ENCODE measurements at regions not wholly inside any gene's neighbourhood (a gene's known extent, or its start where the extent isn't known, plus 50 kb on each side); places are given as distances from the start of the nearest gene placed in this dataset.
"Not testable (repeated sequence)": the region's sequence is repeated elsewhere in the genome, so short reads cannot be mapped to it uniquely, and the experiment has no call there.

DNA sequence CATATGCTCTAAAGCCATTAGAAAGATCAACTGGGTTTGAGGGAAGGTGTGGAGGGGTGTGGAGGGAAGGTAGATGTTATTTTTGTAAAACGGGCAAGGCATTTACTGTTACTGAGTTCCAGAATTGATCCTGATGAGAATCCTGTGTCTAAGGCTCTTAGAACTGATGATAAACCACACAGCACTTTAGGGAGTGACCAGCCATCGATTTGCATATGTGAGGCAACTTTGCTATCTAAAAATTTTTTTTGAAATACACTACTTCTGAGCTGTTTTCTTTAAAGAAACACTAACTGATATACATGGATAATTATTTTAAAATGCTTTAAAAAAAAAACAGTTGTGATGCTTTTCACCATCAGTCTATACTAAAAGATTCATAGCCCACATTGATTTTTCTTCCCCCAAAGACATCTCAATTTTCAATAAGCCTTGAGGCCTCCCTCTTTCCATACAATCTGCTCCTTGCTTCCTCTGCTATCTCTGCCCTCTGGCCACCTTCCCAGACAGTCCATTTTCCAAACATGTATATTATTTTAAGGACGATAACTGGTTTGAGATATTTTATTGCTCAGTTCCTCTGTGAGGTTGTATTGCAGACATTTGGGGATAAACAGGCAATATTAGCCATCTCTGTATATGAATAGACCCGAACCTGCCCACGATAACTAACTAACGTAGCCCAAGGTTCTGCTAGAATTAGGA, 265.9 kb downstream of the EFCAB11 start:
- 87% methylated on average over 6 of the region's 6 CpGs for WGBS
- TF ChIP-seq POLR2A (IDR thresholded peaks at IDR 0.05; ENCODE audit: low read depth) (no peak), POLR2AphosphoS5 (IDR thresholded peaks at IDR 0.05) (no peak), EP300 (IDR thresholded peaks at IDR 0.05) (no peak)
- TF ChIP-seq, protein P1, sequence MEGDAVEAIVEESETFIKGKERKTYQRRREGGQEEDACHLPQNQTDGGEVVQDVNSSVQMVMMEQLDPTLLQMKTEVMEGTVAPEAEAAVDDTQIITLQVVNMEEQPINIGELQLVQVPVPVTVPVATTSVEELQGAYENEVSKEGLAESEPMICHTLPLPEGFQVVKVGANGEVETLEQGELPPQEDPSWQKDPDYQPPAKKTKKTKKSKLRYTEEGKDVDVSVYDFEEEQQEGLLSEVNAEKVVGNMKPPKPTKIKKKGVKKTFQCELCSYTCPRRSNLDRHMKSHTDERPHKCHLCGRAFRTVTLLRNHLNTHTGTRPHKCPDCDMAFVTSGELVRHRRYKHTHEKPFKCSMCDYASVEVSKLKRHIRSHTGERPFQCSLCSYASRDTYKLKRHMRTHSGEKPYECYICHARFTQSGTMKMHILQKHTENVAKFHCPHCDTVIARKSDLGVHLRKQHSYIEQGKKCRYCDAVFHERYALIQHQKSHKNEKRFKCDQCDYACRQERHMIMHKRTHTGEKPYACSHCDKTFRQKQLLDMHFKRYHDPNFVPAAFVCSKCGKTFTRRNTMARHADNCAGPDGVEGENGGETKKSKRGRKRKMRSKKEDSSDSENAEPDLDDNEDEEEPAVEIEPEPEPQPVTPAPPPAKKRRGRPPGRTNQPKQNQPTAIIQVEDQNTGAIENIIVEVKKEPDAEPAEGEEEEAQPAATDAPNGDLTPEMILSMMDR (IDR thresholded peaks at IDR 0.05): no peak
- no peak for DNase-seq (ENCODE audit: extremely low spot score)
- no peaks in the 10 kb centered on the region for H3K36me3 ChIP-seq
- intact Hi-C loops (cut with DNase I): no loop called here
- H3K4me1 ChIP-seq: no peaks in the 10 kb centered on the region
- no peak overlapping the region for H3K4me3 ChIP-seq
- H3K27ac ChIP-seq (replicated peaks in 1 of 4): no peak overlapping the region
- no peaks in the 10 kb centered on the region for H3K27me3 ChIP-seq
- no peaks in the 10 kb centered on the region for H3K9me3 ChIP-seq

DNA sequence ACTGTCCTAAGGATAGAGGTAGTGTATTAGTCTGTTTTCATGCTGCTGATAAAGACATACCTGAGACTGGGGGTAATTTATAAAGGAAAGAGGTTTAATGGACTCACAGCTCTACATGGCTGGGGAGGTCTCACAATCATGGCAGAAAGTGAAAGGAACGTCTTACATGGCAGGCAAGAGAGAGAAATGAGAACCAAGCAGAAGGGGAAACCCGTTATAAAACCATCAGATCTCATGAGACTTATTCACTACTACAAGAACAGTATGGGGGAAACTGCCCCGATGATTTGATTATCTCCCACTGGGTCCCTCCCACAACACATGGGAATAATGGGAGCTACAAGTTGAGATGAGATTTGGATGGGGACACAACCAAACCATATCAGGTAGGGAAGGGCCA, 267.4 kb downstream of the EFCAB11 start:
- H3K9me3 ChIP-seq; H3K36me3 ChIP-seq; intact Hi-C loops (cut with DNase I); H3K4me3 ChIP-seq; H3K4me1 ChIP-seq; H3K27ac ChIP-seq (replicated peaks in 1 of 4); DNase-seq (ENCODE audit: extremely low spot score); H3K27me3 ChIP-seq: not testable (repeated sequence)
- 60% methylated on average over 3 of the region's 3 CpGs for WGBS

DNA sequence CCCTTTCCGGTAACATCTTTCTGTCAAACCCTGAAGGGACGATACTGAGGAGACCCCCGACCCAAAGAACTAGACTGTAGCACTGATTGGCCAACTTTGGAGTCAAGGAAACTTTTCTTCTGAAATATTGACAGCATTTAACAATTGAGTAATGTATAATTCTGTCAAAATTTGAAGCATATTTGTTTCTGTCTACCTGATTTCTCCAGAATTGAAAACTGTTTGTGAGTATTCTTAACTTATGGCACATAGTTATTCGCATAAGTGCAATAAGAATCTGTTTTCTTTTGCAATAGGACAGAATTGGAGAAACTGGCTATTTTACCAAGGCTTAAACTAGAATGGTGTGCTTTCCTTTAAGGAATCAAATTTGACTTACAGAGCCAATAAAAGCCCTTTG, 267.1 kb upstream of the FOXN3 start:
- H3K27ac ChIP-seq (replicated peaks in 1 of 4): no peak overlapping the region
- H3K36me3 ChIP-seq: no peaks in the 10 kb centered on the region
- H3K9me3 ChIP-seq: no peaks in the 10 kb centered on the region
- no peaks in the 10 kb centered on the region for H3K27me3 ChIP-seq
- 94% methylated on average over 4 of the region's 4 CpGs for WGBS
- TF ChIP-seq EP300 (IDR thresholded peaks at IDR 0.05) (no peak), POLR2A (IDR thresholded peaks at IDR 0.05; ENCODE audit: low read depth) (no peak), POLR2AphosphoS5 (IDR thresholded peaks at IDR 0.05) (no peak)
- TF ChIP-seq, protein P1 (IDR thresholded peaks at IDR 0.05): no peak
- intact Hi-C loops (cut with DNase I): no loop called here
- no peak for DNase-seq (ENCODE audit: extremely low spot score)
- H3K4me1 ChIP-seq: no peaks in the 10 kb centered on the region
- H3K4me3 ChIP-seq: no peak overlapping the region

DNA sequence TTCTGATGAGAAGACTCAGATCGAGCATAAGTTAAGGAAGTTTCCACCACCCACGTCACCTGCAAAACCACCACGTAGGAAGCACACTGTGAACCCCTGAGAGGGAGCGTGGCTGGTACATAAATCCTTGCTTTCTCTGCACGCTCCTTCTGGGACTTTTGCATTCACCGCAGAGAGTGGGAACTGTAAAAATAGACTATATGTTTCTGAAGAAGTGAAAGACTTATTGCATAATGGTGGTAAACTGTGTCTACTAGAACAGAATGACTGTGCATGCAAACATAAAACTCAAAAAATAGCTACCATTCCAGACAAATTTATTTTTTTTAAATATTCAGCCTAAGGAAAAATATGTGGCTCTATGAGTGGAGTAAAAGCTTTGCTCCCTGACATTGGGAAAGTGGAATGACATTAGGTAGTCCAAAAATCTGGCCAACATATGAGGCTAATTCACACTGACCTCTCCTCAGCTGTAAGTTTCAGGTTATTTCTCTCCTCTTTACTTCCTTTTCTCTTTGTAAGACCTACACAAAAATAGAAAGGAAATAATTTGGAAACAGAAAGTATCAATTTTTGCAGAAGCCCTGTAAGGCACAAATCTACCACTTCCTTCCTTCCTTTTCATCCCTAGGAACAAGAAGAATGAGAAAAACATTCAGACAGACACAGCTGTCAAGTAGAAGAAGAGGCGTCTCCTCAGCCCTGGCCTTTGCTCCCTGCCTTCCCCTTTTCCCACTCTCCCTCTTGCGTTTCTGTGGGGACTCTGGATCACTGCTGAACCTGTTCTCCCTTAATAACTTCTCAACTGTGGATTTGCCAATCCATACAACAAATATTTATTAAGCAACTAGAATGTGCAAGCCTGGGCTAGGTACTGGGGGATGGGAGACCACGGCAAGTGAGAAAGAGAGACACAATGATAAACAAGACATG, 264.3 kb upstream of the FOXN3 start:
- WGBS: 81% methylated on average over 9 of the region's 9 CpGs
- TF ChIP-seq EP300 (IDR thresholded peaks at IDR 0.05): peak; percentile 62
- TF ChIP-seq POLR2AphosphoS5 (IDR thresholded peaks at IDR 0.05): no peak
- TF ChIP-seq, protein P1 (IDR thresholded peaks at IDR 0.05): no peak
- TF ChIP-seq POLR2A (IDR thresholded peaks at IDR 0.05; ENCODE audit: low read depth): no peak
- H3K4me3 ChIP-seq: no peak overlapping the region
- no peak overlapping the region for H3K27ac ChIP-seq (replicated peaks in 1 of 4)
- intact Hi-C loops (cut with DNase I): no loop called here
- no peaks in the 10 kb centered on the region for H3K4me1 ChIP-seq
- no peaks in the 10 kb centered on the region for H3K9me3 ChIP-seq
- H3K27me3 ChIP-seq: no peaks in the 10 kb centered on the region
- no peak for DNase-seq (ENCODE audit: extremely low spot score)
- H3K36me3 ChIP-seq: no peaks in the 10 kb centered on the region

DNA sequence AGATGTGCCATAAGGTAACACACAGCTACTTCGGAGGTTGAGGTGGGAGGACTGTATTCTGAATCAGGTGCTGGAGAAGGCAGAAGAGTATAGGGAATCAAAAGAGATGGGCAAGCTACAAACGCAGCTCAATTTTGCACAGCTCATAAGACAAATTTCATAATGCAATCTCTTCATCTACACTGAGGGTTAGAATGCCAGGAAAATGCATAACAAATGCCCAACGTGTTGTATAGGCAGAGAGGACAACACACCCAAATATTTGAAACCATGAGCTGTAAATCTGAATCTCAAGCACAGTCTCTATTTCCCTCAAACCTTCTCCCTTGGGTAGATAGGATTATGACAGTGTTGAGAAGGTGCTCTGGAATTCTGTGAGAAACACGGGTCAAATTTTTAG, 263.1 kb upstream of the FOXN3 start:
- no peak for DNase-seq (ENCODE audit: extremely low spot score)
- Histone ChIP-seq H3K4me3 (no peak overlapping the region), H3K4me1 (no peaks in the 10 kb centered on the region), H3K27ac (replicated peaks in 1 of 4) (no peak overlapping the region), H3K9me3 (no peaks in the 10 kb centered on the region), H3K27me3 (no peaks in the 10 kb centered on the region), H3K36me3 (no peaks in the 10 kb centered on the region)
- 84% methylated on average over 4 of the region's 4 CpGs for WGBS
- intact Hi-C loops (cut with DNase I): no loop called here
- no peak for TF ChIP-seq POLR2AphosphoS5 (IDR thresholded peaks at IDR 0.05)
- TF ChIP-seq EP300 (IDR thresholded peaks at IDR 0.05): no peak
- TF ChIP-seq POLR2A (IDR thresholded peaks at IDR 0.05; ENCODE audit: low read depth): no peak
- TF ChIP-seq, protein P1 (IDR thresholded peaks at IDR 0.05): no peak

Data from esophagus muscularis mucosa (tissue), 4 donors.